GM12865 (cell line): ENCODE measurements at regions not wholly inside any gene's neighbourhood (a gene's known extent, or its start where the extent isn't known, plus 50 kb on each side); places are given as distances from the start of the nearest gene placed in this dataset.

Experiments used
- DNase-seq: peaks from one replicate; pipeline ENCODE4 v3.0.0; 2010; ENCODE audit warnings: low read depth
- H3K4me3 ChIP-seq: 2 replicates; pipeline ENCODE4 v1.5.1; 2011; ENCODE audit warnings: mild to moderate bottlenecking, low read depth, low read length, control low read depth
- CTCF ChIP-seq: IDR thresholded peaks from 2 replicates; pipeline ENCODE4 v1.5.1; 2011; ENCODE audit warnings: low read length, control low read depth, low read depth, inconsistent platforms; ENCODE audit not compliant: insufficient read depth; ENCODE audit errors: missing control alignments

DNA sequence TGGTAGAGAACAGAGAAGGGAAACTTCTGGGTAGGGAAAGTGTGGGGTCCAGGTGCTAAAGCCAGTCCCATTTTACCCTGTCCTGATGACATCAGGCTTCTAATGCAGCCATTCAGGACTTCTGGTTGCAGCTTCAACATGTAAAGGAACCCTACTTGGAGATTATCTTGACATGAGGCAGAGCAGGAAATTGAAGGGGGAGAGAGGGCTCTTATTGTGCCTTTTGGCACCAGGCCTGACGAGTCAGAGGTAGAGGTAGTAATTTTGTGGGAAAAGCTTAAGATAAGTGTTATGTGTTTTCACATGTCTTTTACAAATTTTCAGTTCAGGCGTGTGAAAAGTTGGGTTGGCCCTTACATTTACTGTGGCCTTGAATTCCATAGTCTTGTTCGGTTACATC lies 102.4 kb upstream of the APC start:
- no peak overlapping the region for H3K4me3 ChIP-seq
- TF ChIP-seq CTCF = no peak
- no peak for DNase-seq

- DNase-seq = no peak
- no peak for TF ChIP-seq CTCF
Observed at GRCh38 chr5:112635771-112636731, 101.6 kb upstream of the APC start.

GRCh38 chr5:112636751-112637150 lies 100.9 kb upstream of the APC start:
- no peak for DNase-seq
- no peak for TF ChIP-seq CTCF

More at GRCh38 chr5:112635771-112636731, 101.6 kb upstream of the APC start:
- no peak overlapping the region for H3K4me3 ChIP-seq

GRCh38 chr5:112637343-112637742 lies 100.3 kb upstream of the APC start:
- no peak for TF ChIP-seq CTCF
- no peak overlapping the region for H3K4me3 ChIP-seq
- no peak for DNase-seq

More at GRCh38 chr5:112636751-112637150, 100.9 kb upstream of the APC start:
- H3K4me3 ChIP-seq = no peak overlapping the region

DNA sequence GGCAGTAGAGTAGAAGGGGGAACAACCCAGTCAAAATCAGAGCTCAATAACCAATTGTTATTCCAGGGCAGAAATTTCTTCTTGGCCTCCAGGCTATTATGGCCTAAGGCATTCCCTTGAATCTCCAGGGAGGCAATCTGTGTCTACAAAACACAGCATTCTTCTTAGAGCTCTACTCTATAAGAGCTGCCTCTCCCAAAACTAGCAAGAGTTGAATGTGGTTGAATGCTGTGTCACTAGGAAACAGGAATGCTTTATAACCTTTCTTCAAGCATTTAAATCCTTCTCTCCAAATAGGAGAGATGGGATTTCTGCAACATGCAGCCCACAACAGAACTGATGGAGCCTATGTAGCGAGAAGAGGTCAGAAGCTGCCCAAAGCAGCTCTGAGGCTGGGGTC lies 97.1 kb upstream of the APC start:
- TF ChIP-seq CTCF = no peak
- no peak overlapping the region for H3K4me3 ChIP-seq
- no peak for DNase-seq

- TF ChIP-seq CTCF = no peak
- H3K4me3 ChIP-seq = no peak overlapping the region
- DNase-seq = no peak
Observed at GRCh38 chr5:112641515-112642110, 96.1 kb upstream of the APC start.

DNA sequence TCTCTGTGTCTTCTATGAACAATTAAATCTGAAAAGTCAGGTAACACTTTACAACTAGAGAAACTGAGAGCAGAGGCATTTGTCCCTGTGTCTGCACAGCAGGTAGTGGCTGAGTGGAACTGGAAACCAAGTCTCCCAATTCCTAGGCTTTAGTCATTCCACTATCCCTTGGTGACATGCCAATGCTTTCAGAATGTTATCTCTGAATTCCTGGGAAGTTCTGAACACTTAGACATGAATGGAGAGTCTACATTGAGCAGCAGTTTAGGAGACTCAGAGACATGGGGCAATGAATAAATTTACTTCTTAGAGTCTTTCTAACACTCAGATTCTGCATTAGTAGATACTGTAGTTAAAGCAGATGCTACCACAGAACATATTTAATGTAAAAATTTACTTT lies 94.8 kb upstream of the APC start:
- no peak for DNase-seq
- H3K4me3 ChIP-seq = no peak overlapping the region
- TF ChIP-seq CTCF = no peak
